Pancreas (tissue), 10 donors: ENCODE measurements at regions not wholly inside any gene's neighbourhood (a gene's known extent, or its start where the extent isn't known, plus 50 kb on each side); places are given as distances from the start of the nearest gene placed in this dataset.
"Not testable (repeated sequence)": the region's sequence is repeated elsewhere in the genome, so short reads cannot be mapped to it uniquely, and the experiment has no call there.

Source experiments
- ATAC-seq, 4 donors: fragments of 200-7000 bp; cut with Tn5 transposase; one replicate each; pipeline versions ENCODE4 v1.8.0 to v1.9.1; 2020; ENCODE audit warnings: mild to moderate bottlenecking in 4 of 4, moderate library complexity in 4 of 4
- DNase-seq, 6 donors: peaks; one replicate each; pipeline ENCODE4 v3.0.0-alpha.2; 2020
- FAIRE-seq: peaks from 2 replicates; lab custom pipeline; 2012; peaks lifted over from hg19 to GRCh38; lab: Jason Lieb, UNC
- H3K27ac ChIP-seq, 4 donors: fragments of 200-600 bp; sonication (generic); 1 replicate in 3 of 4; 2 replicates in 1 of 4; pipeline versions ENCODE4 v1.5.0 to v1.8.0; 2020
- H3K27me3 ChIP-seq, 4 donors: fragments of 200-600 bp; one replicate each; pipeline ENCODE4 v1.8.0; 2021
- H3K36me3 ChIP-seq, 3 donors: fragments of 200-600 bp; sonication (generic) in 1 of 3; one replicate each; pipeline versions ENCODE4 v1.5.0 to v1.8.0; 2020 to 2021
- H3K4me1 ChIP-seq, 3 donors: fragments of 200-600 bp; one replicate each; pipeline ENCODE4 v1.8.0; 2021
- H3K4me3 ChIP-seq, 4 donors: fragments of 200-600 bp; sonication (generic) in 2 of 4; one replicate each; pipeline versions ENCODE4 v1.5.0 to v1.8.0; 2020 to 2021
- H3K9me3 ChIP-seq, 4 donors: fragments of 200-600 bp; one replicate each; pipeline ENCODE4 v1.8.0; 2021
- CTCF ChIP-seq, 4 donors: fragments of 200-600 bp; sonication (generic) in 3 of 4; IDR thresholded peaks; one replicate each; pipeline versions ENCODE4 v1.5.0 to v1.8.0; 2021; ENCODE audit warnings: antibody characterized with exemption in 4 of 4
- WGBS, 2 donors: extraction: QIAGEN DNeasy Blood & Tissue Kit; methylation state at CpG; one replicate each; pipeline ENCODE4 v1.1.7; 2013; 5-methylcytosine and 5-hydroxymethylcytosine counted together
- intact Hi-C, 3 donors: fragments of 100-400 bp; cut with DNase I; formaldehyde crosslinking; loops; one replicate each; pipeline versions ENCODE4 v1.11.1 to v1.14.2; 2022
- donor health status: healthy with polysubstance abuse.
- donor health status: DM: no; HTN: no; CAD: no; lungs with moderate emphysema.
- donor health status: DM: no; HTN: no; CAD: no.
- donor health status: control.
- donor health status: control.
- donor health status: Bipolar disorder and iron deficiency.
- donor health status: DM: yes; HTN: yes; CAD: no.
- donor health status: DM: no; HTN: no; CAD: no.
- donor health status: DM: no; HTN: no; CAD: no.
- donor health status: DM: yes; HTN: yes; CAD: no.

GRCh38 chrX:150086371-150086770 lies 148.1 kb upstream of the EOLA2 start:
- Histone ChIP-seq H3K27me3 (no peaks in the 10 kb centered on the region), H3K9me3 (no peaks in the 10 kb centered on the region), H3K4me3 (no peak overlapping the region), H3K36me3 (no peaks in the 10 kb centered on the region), H3K27ac (no peak overlapping the region), H3K4me1 (no peaks in the 10 kb centered on the region)
- ATAC-seq (no peak), DNase-seq (no peak), FAIRE-seq (no peak)
- 57 to 68% methylated on average over 2 of the region's 2 CpGs for WGBS, 2 donors
- no peak for TF ChIP-seq CTCF (IDR thresholded peaks at IDR 0.05)
- intact Hi-C loops = no loop called here

GRCh38 chrX:150087612-150088011 lies 149.3 kb upstream of the EOLA2 start:
- ATAC-seq (no peak), FAIRE-seq (no peak), DNase-seq (no peak)
- TF ChIP-seq CTCF (IDR thresholded peaks at IDR 0.05) = no peak
- Histone ChIP-seq H3K4me1 (no peaks in the 10 kb centered on the region), H3K9me3 (no peaks in the 10 kb centered on the region), H3K27ac (no peak overlapping the region), H3K4me3 (no peak overlapping the region), H3K27me3 (no peaks in the 10 kb centered on the region), H3K36me3 (no peaks in the 10 kb centered on the region)
- intact Hi-C loops = no loop called here
- 73 to 88% methylated on average over 2 of the region's 2 CpGs for WGBS, 2 donors

- DNase-seq = no peak
- Histone ChIP-seq H3K27me3 (no peaks in the 10 kb centered on the region), H3K4me1 (no peaks in the 10 kb centered on the region), H3K4me3 (no peak overlapping the region), H3K9me3 (no peaks in the 10 kb centered on the region), H3K36me3 (no peaks in the 10 kb centered on the region), H3K27ac (no peak overlapping the region)
- 74 to 85% methylated on average over 5 of the region's 5 CpGs for WGBS, 2 donors
- TF ChIP-seq CTCF (IDR thresholded peaks at IDR 0.05) = no peak
- intact Hi-C loops = no loop called here
- no peak for ATAC-seq
- FAIRE-seq = no peak
Observed at GRCh38 chrX:150088042-150088441, 149.8 kb upstream of the EOLA2 start.

- no peak for FAIRE-seq
- WGBS, 2 donors = 94% methylated on average over 5 of the region's 5 CpGs
- Histone ChIP-seq H3K27ac (no peak overlapping the region), H3K4me1 (no peaks in the 10 kb centered on the region), H3K27me3 (no peaks in the 10 kb centered on the region), H3K36me3 (no peaks in the 10 kb centered on the region), H3K9me3 (no peaks in the 10 kb centered on the region), H3K4me3 (no peak overlapping the region)
- DNase-seq = no peak
- intact Hi-C loops = no loop called here
- ATAC-seq = no peak
- TF ChIP-seq CTCF (IDR thresholded peaks at IDR 0.05) = no peak
Observed at GRCh38 chrX:150088766-150089518, 150.7 kb upstream of the EOLA2 start.

GRCh38 chrX:150091300-150091699 lies 153.0 kb upstream of the EOLA2 start:
- H3K27me3 ChIP-seq, H3K9me3 ChIP-seq, intact Hi-C loops, ATAC-seq, DNase-seq, FAIRE-seq, H3K4me3 ChIP-seq, H3K4me1 ChIP-seq, H3K36me3 ChIP-seq, H3K27ac ChIP-seq: not testable (repeated sequence)
- WGBS, 2 donors = 90 to 97% methylated on average over 4 of the region's 4 CpGs
